CD4-positive, alpha-beta T cell treated with Interleukin-15 for 1 hour (primary cell): ENCODE measurements at regions not wholly inside any gene's neighbourhood (a gene's known extent, or its start where the extent isn't known, plus 50 kb on each side); places are given as distances from the start of the nearest gene placed in this dataset.

Experiments
- DNase-seq: peaks from one replicate; pipeline ENCODE4 v3.0.0-alpha.2; 2020

DNA sequence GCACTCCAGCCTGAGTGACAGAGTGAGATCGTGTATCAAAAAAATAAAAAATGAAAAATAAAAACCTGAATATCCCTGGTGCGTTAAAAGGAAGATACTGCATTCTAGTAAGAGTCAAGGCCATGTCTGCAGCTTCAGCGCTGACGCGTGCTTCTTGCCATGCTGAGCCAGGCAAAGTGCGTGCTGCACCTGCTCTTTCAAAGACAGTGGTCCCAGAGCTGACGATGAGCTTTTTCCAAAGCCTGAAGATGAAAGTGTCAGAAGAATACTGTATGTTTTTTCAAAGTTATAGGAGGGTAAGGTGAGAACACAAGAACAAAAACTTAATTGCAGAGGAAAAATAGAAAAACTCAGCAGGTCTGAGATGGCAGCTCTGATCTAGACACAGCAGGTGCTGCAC is 115.1 kb downstream of the RNASET2 start:
- no peak for DNase-seq

DNA sequence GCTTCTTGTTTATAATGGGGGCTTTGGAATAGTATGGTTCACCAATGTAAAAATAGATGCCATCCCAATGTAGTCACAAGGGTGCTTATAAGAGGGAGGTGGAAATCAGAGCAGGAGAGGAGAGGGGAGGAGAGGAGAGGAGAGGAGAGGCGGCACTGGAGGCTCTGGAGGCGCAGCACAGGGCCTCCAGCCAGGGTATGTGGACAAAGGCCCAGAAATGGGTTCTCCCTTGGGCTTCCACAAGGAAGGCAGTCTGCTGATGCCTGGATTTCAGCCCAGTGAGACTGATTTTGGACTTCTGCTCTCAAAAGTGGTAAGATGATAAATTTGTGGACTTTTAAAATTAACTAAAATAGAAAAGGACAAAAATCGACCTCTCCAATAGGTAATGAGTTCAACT is 116.8 kb downstream of the RNASET2 start:
- DNase-seq, result no peak

DNA sequence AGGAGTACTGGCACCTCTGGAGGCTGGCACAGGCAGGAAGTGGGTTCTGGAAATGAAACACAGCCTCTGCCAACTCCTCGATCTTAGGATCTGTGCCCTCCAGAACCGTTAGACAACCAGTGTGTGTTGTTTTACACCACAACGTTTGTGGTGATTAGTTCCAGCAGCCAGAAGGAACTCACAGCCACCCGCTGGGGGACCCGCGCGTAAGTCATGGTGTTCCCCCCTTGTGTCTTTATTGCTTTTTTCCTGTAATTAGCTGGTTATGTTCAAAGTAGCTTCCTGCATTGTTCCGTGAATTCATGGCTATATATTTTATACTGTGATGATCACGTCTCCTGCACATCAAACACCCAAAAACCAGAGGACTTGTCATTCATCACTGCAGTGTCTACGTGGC is 117.4 kb downstream of the RNASET2 start:
- DNase-seq, result no peak

DNA sequence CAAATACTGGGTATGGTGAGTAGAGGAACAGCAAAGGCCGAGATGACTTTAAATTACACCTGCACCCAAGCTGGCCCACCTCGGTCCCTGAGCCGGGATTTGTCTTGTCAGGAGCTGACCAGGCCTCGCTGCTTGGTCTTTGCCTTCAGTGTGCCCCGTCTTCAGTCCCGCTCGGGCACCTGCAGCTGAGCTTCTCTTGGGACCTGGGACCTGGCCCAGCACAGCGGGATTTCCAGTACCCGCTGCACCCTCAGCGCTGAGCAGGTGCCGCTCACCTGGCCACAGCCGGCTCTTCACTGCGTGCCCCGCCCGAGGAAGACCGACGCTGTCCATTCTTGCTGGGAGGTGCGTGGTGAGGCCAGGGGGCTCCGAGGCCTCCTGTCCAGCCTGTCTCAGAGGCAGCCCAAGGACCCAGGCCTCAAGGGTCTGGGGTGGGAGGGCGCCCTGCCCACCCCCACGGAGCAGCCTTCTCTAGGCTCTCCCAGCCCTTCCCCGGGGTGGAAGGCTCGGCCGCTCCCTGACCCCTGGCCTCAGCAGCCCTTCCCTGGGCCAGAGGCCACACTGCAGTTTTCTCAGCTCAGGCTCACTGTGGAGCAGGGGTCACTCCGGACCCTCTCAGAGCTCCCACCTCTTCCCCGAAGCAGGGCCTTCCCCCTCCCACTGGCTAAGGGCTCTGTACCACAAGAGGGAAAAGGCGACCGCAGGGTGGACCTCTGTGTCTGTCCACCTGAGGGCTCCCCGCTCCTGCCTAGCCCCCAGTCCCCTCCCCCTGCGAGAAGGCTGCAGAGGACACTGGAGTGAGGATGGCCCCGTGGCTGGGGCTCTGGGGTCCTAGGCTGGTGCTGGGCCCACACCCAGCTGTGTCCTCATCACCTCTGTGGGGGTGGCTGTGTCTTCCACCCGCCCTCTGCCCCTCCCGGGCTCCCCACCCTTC is 119.3 kb downstream of the RNASET2 start:
- DNase-seq, result no peak

DNA sequence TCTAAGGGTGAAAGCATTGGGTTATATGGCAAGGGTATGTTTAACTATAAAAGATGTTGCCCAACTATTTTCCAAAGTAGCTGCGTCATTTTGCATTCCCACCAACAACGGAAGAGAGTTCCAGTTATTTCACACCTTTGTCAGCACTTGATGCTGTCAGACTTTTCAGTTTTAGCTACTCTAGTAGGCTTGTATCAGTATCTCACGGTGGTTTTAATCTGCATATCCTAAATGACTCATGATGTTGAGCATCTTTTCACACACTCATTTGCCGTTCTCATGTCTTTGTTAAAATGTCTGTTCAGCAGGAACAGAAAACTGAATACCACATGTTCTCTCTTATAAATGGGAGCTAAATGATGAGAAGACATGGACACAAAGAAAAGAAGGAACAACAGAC is 122.3 kb downstream of the RNASET2 start:
- DNase-seq, result no peak

DNA sequence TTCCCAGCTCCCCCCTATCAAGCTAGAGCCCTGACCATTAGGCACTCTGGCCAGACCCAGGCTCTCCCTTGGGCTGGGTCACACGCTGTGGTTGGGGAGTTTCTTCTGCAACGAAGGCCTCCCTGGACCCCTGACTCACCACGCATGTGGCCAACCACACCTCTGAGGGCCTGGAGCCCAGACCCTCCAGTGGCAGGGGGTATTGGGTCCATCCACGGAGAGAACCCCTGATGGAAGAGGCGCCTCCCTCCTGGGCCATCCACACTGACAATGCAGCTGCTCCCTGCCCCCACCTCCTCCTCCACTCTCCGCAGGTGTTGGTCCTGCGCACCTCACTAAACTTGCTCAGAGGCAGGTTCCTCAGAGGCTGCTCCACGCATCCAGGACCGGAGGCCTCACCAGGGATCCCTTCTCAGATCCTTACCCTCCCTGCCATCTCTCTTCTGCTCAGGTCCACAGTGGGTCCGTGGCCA is 125.4 kb downstream of the RNASET2 start:
- no peak for DNase-seq

DNA sequence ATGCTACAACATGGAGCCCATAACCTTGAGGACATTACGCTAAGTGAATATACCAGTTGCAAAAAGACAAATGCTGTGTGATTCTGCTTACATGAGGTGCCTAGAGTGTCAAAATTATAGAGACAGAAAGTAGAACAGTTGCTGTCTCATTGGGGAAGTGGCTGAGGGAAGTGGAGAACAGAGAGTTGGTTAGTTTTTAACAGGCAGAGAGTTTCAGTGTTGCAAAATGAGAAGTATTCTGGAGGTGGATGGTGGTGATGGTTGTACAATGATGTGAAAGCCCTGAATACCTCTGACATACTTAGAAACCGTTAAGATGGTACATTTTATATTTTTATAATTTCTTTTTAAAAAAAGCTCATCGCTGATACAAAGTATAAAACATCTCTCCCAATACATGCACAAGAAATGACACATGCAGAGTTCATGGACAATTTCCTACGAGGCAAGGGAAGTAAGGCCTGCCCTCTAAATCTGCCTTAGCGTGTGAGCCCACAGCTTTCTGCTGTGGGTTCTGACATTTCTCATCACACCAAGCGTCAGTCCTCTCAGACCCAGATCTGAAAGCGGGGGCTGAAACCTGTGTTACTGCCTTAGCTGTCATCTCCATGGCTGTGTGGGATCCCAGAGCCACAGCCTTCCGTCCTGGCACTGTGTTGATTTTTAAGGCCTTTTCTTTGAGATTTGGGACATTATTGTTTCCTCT is 126.0 kb downstream of the RNASET2 start:
- no peak for DNase-seq

DNA sequence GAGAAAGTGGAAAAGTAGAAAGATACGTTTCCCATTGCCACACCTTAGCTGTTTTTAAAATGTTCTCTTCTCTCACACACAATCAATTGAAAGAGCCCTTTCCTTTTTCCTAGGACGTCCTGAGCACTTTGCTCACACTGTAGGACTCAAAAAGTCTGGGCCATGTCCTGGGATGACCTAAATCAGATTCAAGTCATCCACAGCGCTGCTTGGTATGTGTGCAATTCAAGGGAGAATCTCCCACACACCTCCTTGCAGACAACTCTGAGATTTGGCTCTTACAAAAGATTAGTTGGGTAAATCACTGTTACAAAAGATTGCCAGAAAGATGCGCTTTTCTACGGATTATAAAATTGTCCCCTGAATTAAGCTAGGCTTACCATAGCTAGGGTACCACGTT is 130.1 kb downstream of the RNASET2 start:
- DNase-seq, result no peak

DNA sequence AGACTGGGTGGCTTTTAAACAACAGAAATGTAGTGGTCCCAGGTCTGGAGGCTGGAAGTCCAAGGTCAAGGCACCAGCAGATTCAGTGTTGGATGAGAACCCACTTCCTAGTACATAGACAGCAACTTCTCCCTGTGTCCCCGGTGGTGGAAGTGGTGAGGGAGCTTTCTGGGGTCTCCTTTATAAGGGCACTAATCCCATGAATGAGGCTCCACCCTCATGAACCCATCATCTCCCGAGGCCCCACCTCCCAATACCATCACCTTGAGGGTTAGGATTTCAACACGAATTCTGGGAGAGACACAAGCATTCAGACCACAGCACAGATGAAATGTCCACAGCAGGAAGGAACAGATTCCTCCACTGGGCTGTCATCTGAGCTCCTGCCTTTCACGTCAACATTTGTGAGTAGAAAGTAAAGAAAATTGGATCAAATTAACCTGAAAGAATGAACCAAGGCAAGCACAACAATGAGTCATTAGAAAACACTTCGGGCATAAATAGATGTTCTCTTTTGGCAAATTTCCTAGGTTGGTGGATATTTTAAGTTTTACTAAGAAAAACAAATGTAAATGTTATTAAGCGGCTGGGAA is 130.7 kb downstream of the RNASET2 start:
- DNase-seq, result no peak

DNA sequence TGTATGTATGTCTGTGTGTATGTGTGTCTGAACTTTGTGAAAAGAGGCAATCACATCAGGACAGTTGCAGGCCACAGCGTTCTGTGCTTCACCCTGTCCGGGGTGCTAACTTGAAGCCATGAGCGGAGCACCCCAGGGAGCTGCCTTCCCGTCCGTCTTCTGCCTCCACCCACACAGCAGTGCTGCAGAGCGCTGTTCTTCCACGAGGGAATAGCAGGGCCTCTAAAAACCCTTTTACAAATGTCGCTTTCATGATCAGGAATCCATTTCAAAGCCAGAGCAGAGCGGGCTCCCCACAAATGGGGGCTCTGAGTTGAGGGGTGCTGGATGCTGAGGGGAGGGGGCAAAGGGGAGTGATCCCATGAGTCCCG is 131.5 kb downstream of the RNASET2 start:
- no peak for DNase-seq

DNA sequence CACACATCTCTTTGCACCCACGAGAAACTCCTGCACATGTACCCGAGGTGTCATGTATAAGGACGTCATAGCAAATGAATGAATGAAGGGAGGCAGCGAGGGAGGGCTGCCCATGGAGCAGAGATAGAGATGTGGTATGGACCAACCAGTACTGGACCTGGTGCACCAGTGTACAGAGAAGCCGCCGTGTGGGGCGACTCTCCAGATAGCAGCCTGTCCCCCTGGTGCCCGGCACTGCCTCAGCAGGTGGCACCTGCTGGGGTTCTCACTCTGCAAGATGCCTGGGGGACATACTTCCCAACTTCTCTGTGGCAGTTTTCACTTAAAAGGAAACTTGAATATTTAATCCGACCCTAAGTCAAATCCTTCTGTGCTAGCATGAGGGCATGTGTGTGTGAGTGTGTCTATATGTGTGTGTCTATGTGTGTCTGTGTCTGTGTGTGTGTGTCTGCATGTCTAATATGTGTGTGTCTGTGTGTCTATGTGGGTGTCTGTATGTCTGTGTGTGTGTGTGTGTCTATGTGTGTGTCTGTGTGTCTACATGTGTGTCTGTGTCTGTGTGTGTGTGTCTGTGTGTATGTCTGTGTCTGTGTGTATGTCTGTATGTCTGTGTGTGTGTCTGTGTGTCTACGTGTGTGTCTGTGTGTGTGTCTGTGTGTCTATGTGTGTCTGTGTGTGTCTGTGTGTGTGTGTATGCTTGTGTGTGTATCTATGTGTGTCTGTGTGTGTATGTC is 132.0 kb downstream of the RNASET2 start:
- no peak for DNase-seq

DNA sequence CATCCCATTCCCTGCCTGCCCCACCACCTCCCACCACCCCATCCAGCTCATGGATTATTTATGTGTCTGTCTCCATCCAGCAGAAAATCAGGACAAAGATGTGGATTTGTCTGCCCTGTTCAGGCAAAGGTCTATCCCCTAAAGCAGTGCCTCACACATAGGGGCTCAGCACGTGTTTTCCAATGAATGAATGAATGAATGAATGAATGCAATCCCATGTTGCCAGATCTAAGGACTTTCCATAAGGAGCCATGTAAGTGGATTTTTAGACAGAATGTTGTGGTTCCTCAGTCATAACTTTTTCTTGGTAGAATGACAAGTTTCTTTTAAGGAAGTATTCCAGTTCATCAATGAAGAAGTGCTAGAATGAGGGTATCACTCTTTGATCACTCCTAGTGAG is 133.7 kb downstream of the RNASET2 start:
- DNase-seq, result no peak

DNA sequence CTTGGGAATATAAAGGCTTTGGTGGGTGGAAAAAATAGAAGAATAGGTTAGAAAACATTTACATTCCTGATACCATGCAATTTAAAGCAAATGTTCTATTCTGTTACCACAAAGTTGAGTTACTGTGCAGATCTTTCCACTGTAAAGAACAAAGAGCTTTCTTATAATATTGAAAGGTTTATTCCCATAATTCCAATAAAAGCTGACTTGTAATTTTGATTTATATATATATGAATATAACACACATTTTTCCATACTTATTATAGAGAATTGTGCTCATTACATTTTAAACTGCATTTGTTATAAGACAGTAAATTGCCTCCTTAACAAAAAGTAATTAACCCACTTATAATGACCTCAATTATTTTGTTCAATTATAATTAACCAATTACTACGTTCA is 135.9 kb downstream of the RNASET2 start:
- DNase-seq, result no peak

DNA sequence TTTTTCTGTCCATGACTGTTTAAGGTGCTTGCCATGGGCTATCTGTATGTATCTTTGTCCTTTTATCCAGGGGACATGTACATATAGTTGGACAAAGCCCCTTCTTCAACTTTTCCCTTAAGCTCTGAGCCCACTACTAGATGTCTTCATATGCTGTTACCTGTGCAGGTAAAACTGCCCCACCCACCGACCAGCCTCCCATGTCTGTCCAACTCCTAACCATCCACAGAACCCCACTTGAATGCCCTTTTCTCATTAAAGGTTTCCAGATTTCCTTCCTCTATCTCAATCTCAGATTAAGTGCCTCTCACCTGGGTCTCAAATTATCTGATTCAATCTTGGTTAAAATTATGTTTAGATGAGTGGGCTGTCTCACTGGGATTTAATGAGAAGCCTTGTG is 136.3 kb downstream of the RNASET2 start:
- no peak for DNase-seq

DNA sequence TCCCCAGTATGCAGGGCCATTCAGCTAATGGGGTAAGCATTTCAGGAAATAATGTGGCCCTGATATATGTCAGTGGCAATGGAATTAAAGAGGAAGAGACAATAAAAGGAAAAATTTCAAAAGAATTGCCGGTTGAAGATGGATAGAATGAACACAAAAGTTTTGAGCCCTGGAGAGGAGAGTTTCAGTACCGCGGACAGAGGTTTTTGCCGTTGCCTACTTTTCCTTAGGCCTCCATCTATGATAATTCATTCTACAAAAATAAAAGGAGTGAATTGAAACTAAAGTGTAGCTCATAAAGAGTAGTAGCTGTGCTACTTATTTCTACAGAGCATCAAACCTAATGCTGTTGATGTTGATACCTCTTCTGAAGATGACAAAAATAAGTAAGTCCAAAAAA is 140.7 kb downstream of the RNASET2 start:
- no peak for DNase-seq

DNA sequence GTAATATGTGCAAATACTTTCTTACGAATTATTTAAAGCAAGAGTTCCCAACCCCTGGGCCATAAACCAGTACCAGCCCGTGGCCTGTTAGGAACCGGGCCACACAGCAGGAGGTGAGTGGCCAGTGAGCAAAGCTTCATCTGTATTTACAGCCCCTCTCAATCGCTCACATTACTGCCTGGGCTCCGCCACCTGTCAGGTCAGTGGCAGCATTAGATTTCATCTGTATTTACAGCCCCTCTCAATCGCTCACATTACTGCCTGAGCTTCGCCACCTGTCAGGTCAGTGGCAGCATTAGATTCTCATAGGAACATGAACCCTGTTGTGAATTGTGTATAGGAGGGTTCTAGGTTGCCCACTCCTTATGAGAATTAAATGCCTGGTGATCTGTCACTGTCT is 142.0 kb downstream of the RNASET2 start:
- DNase-seq, result no peak

DNA sequence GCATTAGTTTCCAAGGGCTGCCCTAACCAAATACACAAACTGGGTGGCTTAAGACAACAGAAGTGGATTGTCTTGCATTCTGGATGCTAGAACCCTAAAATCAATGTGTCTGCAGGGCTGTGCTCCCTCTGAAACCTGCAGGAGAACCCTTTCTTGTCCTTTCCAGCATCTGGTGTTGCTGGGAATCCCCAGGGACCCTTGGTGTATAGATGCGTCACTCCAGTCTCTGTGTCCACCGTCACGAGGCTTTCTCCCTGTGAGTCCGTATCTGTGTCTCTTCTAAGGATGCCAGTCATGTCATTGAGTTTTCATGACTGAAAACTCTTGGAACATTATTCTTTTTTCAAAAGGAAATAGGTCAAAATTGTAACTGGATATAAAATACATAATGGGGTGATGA is 142.9 kb downstream of the RNASET2 start:
- DNase-seq, result no peak

DNA sequence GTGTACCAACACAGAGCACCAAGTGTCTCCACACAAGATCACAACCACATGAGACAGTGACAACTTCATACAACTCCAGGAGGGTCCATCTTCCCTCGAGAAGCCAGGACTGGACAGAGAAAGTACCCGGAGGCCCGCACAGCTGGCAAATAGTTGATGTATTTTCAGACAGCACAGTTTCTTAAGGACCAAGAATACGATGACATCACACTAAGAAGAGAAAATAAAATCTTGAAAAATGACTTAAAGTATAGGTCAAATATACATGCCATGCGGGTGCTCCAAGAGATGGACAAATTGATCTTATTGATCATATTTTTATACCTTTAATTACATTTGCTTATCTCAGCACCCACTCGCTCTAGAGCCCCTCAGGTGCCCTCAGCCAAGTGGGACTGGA is 145.5 kb downstream of the RNASET2 start:
- no peak for DNase-seq

DNA sequence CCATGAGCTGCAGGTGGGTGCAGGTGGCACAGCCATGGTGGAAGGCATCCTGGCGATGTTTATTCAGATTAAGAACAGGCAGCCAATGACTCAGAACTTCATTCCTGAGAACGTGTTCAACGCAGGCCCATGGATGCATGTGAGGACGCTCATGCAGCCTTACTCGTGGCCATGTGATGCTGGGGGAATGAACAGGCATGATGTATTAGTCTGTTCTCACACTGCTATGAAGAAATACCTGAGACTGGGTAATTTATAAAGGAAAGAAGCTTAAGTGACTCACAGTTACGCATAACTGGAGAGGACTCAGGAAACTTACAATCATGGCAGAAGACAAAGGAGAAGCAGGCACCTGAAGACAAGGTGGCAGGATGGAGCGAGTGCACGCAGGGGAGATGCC is 146.6 kb downstream of the RNASET2 start:
- no peak for DNase-seq

DNA sequence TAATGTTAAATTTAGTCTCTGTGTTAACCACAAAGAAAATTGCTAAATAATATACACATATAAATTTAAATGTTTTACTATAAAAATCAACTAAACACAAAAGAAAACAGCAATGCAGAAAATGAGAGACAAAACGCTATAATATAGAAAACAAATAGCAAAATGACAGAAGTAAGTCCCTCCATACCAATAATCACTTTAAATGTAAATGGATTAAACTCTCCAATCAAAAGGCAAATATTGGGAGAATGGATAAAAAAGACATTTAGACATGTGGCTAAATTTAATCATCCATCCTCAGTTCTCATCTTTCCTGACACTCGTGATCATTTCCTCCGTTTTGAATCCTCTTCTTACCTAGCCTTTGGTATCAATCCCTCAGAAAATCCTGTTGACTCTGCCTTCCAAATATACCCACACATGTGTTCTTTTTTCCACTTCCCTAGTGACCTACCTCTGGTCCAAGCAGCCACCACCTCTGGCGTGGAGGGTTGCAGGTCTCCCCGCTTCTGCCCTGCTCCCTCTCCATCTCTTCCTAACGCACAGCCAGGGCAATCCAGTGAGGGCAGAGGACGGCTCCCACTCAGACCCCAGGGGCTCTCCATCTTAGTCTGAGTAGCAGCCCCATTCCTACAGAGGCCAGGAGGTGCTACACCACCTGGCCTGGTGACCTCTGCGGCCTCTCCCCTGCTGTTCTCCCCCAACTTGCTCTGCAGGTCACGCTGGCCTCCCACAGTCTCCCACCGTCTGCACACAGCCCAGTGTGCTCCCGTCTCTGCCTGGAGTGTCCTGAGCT is 149.2 kb downstream of the RNASET2 start:
- no peak for DNase-seq

DNA sequence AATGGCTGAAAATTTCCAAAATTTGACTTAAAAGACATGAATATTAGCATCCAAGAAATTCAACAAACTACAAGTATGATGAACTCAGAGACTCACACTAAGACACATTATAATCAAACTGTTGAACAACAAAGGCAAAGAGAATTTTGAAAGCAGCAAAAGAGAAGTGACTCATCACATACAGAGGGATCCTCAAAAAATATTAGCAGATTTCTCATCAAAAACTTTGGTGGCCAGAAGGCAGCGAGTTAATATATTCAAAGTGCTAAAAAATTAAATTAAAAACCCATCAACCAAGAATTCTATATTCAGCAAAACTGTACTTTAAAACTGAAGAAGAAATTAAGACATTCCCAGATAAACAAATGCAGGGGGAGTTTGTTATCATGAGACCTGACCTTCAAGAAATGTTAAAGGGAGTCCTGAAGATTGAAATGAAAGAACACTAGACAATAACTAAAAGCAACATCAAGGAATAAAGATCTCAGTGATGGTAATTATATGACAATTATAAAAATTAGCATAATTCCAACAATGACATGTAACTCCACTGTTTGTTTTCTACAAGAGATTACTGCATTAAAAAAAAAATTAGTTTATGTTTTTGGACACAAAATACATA is 150.0 kb downstream of the RNASET2 start:
- DNase-seq, result no peak

DNA sequence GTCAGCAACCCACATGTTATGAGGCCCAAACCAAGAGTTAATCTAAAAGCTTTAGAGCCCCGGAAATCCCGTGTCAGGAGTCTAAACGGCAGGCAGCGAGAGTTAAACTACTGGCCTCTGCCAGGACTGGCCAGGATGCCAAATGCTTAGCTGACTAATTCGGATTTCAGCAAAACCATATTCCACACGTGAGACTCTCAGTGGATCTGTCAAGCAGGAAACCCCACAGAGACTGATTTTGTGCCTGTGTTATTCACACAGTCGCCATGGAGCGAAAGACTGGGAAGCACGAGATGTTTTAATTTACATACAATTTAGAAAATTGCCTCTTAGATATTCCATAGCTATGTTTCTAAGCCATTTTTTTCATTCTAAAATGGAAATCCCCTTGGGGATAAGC is 152.9 kb downstream of the RNASET2 start:
- no peak for DNase-seq
